ENCODE measurements at regions not wholly inside any gene's neighbourhood (a gene's known extent, or its start where the extent isn't known, plus 50 kb on each side); places are given as distances from the start of the nearest gene placed in this dataset.

DNA sequence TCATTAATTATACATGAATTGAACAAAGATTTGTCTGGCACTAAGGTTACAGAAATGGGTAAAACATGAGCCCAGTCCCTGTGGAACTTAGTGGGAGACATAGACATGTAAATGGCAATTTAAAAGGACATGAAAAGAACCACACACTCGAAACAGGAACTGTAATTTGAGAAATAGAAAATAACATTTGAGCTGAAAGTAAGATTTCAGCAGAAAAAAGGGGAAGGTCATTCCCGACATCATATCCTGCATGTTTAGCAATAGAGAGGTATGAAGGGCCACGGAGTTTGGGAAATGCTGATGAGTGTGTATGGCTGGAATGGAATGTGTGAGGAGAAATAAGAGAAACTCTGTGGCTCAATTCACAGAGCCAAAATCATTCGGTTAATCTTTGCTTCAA, 175.4 kb upstream of the AHR start:
- Histone ChIP-seq H3K9me2 (replicated peaks; ENCODE audit: insufficient read depth, low read length) (no peaks in the 10 kb centered on the region), H3K79me2 (ENCODE audit: insufficient read depth, low read length) (no peaks in the 10 kb centered on the region), H3K4me3 (ENCODE audit: insufficient read depth, low read length, poor library complexity, severe bottlenecking) (no peak overlapping the region), H3F3A (ENCODE audit: insufficient read depth) (no peaks in the 10 kb centered on the region), H3K36me3 (ENCODE audit: low read length) (no peaks in the 10 kb centered on the region), H2AFZ (ENCODE audit: low read depth, low read length, severe bottlenecking) (no peak overlapping the region), H3K4me2 (ENCODE audit: low read depth, low read length, poor library complexity, severe bottlenecking) (peak overlapping the region; percentile 21), H3K9ac (ENCODE audit: low read length) (no peak overlapping the region), H3K9me3 (ENCODE audit: insufficient read depth, low read length) (no peaks in the 10 kb centered on the region), H4K20me1 (ENCODE audit: low read depth, low read length) (no peaks in the 10 kb centered on the region), H3K27me3 (ENCODE audit: low read length) (no peaks in the 10 kb centered on the region), H3K27ac (ENCODE audit: low read depth, low read length) (no peak overlapping the region)
- no peak for TF ChIP-seq EZH2phosphoT487 (conservative IDR thresholded peaks at IDR 0.05; ENCODE audit: low read length)
- TF ChIP-seq, protein P1, sequence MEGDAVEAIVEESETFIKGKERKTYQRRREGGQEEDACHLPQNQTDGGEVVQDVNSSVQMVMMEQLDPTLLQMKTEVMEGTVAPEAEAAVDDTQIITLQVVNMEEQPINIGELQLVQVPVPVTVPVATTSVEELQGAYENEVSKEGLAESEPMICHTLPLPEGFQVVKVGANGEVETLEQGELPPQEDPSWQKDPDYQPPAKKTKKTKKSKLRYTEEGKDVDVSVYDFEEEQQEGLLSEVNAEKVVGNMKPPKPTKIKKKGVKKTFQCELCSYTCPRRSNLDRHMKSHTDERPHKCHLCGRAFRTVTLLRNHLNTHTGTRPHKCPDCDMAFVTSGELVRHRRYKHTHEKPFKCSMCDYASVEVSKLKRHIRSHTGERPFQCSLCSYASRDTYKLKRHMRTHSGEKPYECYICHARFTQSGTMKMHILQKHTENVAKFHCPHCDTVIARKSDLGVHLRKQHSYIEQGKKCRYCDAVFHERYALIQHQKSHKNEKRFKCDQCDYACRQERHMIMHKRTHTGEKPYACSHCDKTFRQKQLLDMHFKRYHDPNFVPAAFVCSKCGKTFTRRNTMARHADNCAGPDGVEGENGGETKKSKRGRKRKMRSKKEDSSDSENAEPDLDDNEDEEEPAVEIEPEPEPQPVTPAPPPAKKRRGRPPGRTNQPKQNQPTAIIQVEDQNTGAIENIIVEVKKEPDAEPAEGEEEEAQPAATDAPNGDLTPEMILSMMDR (IDR thresholded peaks at IDR 0.05; ENCODE audit: insufficient read depth, low read length, poor library complexity, severe bottlenecking) = no peak

DNA sequence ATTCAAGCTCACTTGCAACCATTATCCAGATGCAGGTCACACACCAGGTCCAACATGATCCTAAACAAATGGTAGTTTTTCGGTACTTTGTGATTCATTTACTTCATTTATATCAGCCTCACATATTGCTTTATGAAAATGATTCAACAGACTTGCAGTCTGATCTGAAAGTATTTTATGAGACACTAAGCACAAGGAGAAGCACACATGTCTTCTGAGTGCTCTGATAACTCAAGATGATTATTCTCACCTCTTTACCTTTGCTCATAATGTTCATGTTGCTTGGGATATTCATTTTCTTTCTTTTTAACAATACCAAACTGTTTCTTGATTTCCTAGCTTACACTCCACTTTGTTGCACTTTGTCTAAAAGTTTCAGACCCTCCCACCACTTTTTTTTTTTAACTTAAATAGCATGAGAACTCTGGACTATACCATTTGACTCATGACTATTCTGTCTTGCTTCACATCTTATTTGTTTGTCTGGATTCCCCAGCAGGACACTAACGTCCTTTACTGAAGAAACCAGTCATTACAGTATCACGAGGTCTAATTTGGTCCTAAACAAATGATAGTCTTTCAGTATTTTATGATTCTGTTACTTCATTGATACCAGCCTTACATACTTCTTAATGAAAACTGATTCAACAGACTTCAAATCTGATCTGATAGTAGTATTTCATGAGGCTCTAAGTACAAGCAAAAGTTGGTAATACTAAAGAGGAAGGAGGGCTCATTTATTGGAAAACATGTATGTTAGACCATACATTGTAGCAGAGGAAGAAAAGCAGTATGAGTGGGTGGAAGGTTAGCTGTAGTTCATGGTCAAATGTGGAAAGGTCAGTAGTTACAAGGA, 171.8 kb upstream of the AHR start:
- H3K79me2 ChIP-seq (ENCODE audit: insufficient read depth, low read length) = no peaks in the 10 kb centered on the region
- H3K9me3 ChIP-seq (ENCODE audit: insufficient read depth, low read length) = no peaks in the 10 kb centered on the region
- no peak overlapping the region for H3K4me3 ChIP-seq (ENCODE audit: insufficient read depth, low read length, poor library complexity, severe bottlenecking)
- H2AFZ ChIP-seq (ENCODE audit: low read depth, low read length, severe bottlenecking) = no peak overlapping the region
- H3K36me3 ChIP-seq (ENCODE audit: low read length) = no peaks in the 10 kb centered on the region
- TF ChIP-seq EZH2phosphoT487 (conservative IDR thresholded peaks at IDR 0.05; ENCODE audit: low read length) = no peak
- TF ChIP-seq, protein P1 (IDR thresholded peaks at IDR 0.05; ENCODE audit: insufficient read depth, low read length, poor library complexity, severe bottlenecking) = no peak
- no peak overlapping the region for H3K27ac ChIP-seq (ENCODE audit: low read depth, low read length)
- no peaks in the 10 kb centered on the region for H4K20me1 ChIP-seq (ENCODE audit: low read depth, low read length)
- no peaks in the 10 kb centered on the region for H3F3A ChIP-seq (ENCODE audit: insufficient read depth)
- H3K9ac ChIP-seq (ENCODE audit: low read length) = no peak overlapping the region
- H3K4me2 ChIP-seq (ENCODE audit: low read depth, low read length, poor library complexity, severe bottlenecking) = no peak overlapping the region
- no peaks in the 10 kb centered on the region for H3K9me2 ChIP-seq (replicated peaks; ENCODE audit: insufficient read depth, low read length)
- no peaks in the 10 kb centered on the region for H3K27me3 ChIP-seq (ENCODE audit: low read length)

DNA sequence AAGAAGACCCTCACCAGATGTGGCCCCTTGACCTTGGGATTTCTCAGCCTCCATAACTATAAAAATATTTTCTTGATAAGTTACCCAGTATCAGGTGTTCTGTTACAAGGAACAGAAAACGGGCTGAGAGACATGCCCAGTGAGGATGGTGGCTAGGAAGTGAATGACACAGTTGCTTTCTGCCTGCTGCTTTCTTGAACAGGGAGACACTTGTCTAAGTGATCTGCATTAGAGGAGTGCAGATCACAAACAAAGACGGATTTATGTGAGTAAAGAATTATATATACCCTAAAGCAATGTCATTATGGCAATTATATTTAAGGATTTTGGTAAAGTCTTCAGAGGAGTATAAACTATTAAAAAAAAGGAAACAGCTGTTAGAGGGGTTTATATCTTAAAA, 169.2 kb upstream of the AHR start:
- H3K9me2 ChIP-seq (replicated peaks; ENCODE audit: insufficient read depth, low read length) = no peaks in the 10 kb centered on the region
- H3K27ac ChIP-seq (ENCODE audit: low read depth, low read length) = no peak overlapping the region
- H3K36me3 ChIP-seq (ENCODE audit: low read length) = no peaks in the 10 kb centered on the region
- no peak overlapping the region for H3K4me3 ChIP-seq (ENCODE audit: insufficient read depth, low read length, poor library complexity, severe bottlenecking)
- no peak overlapping the region for H2AFZ ChIP-seq (ENCODE audit: low read depth, low read length, severe bottlenecking)
- H3K27me3 ChIP-seq (ENCODE audit: low read length) = no peaks in the 10 kb centered on the region
- TF ChIP-seq, protein P1 (IDR thresholded peaks at IDR 0.05; ENCODE audit: insufficient read depth, low read length, poor library complexity, severe bottlenecking) = no peak
- no peak for TF ChIP-seq EZH2phosphoT487 (conservative IDR thresholded peaks at IDR 0.05; ENCODE audit: low read length)
- H3K9ac ChIP-seq (ENCODE audit: low read length) = no peak overlapping the region
- H4K20me1 ChIP-seq (ENCODE audit: low read depth, low read length) = no peaks in the 10 kb centered on the region
- H3K4me2 ChIP-seq (ENCODE audit: low read depth, low read length, poor library complexity, severe bottlenecking) = no peak overlapping the region
- H3F3A ChIP-seq (ENCODE audit: insufficient read depth) = no peaks in the 10 kb centered on the region
- no peaks in the 10 kb centered on the region for H3K79me2 ChIP-seq (ENCODE audit: insufficient read depth, low read length)
- no peaks in the 10 kb centered on the region for H3K9me3 ChIP-seq (ENCODE audit: insufficient read depth, low read length)
